ENCODE measurements at regions not wholly inside any gene's neighbourhood (a gene's known extent, or its start where the extent isn't known, plus 50 kb on each side); places are given as distances from the start of the nearest gene placed in this dataset.
"Not testable (repeated sequence)": the region's sequence is repeated elsewhere in the genome, so short reads cannot be mapped to it uniquely, and the experiment has no call there.

GRCh38 chr15:95016511-95017229, 785.3 kb downstream of the MCTP2 start:
- no peak for DNase-seq (ENCODE audit: low read depth)

- DNase-seq (ENCODE audit: low read depth): no peak
These were observed 786.4 kb downstream of the MCTP2 start for GRCh38 chr15:95017666-95018328.

DNA sequence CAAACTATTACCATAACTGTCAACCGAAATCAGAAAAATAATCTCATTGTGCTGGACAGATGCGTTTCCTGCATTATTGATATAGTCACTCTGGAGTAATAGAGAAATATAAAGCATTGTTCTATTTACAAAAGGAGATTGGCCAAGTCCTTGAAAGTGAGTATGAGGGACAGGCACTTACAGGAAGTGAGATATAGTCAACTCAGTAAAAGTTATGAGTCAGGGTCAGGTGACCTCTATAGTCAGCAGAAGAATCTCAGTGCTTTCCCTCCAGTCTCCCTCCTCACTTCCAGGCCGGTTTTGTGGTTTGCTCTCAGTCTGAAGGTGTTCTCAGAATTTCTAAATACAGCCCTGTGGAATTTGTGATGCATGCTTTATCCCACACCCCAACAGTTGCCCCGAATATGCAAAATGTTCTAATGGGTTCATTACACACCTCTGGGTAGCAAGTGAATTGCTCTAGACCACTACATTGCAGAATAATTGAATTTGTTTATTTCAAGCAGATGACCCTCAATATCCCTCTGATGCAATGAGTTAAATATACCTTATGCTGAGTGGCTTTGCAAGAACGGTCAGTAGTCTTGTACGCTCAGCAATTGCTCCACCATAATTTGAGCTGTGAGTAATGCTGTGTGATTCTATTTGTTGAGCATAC, 787.7 kb downstream of the MCTP2 start:
- DNase-seq (ENCODE audit: low read depth): no peak

DNA sequence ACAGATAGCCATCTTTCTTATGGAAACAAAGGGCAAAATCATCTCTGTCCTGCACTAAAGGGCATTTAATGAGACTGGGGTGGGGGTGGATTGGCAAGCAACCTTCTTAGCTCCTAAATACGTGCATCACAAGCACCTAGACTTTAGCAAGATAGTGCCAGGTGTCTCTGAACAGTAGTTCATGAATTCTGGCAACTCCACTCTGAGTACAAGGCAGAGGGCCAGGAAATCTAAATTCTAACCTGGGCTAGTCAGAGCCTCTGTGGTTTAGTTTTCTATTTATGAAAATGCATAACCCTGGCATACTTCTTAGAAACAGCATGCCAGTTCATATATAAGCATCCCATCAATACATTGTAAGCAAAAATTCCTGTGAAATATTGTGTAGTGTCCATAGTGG, 788.5 kb downstream of the MCTP2 start:
- DNase-seq (ENCODE audit: low read depth): no peak

DNA sequence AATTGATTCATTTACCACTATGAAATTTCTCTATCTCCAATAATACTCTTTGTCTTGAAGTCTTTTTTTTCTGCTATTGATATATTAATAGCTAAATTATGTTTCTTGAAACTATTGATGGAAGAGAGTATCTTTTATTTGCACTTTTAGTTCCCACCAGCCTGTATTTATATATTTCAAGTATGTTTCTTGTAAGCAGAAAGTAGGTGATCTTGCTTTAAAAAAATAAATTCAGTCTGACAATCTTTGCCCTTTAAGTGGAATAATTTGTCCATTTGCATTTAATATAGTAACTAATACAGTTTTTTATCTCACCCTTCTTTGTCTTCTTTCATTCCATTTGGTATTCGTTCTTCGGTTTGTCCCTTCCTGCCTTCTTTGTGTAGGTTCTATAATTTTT, 790.5 kb downstream of the MCTP2 start:
- DNase-seq (ENCODE audit: low read depth): no peak

DNA sequence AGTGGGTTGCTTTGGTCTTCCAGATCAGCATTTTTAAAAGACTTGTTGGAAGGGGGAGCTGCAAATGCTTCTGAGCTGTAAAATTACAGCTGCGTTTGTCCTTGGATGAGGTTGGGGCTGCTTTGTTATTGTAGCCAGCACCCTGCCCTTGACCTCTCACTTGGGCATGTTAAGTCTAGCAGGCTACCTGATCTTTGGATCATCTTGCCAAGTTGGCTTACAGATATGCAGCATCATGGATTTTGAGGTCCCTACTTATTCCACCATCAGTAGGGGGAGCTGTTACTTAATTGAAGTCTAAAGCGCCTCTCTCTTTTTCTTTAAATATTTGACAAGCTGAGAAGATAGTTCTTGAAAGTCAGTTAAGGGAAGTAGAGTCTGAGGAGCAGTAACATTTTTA, 793.0 kb downstream of the MCTP2 start:
- DNase-seq (ENCODE audit: low read depth): no peak

GRCh38 chr15:95025924-95026728, 794.8 kb downstream of the MCTP2 start:
- DNase-seq (ENCODE audit: low read depth): no peak

GRCh38 chr15:95027981-95028380, 796.6 kb downstream of the MCTP2 start:
- no peak for DNase-seq (ENCODE audit: low read depth)

DNA sequence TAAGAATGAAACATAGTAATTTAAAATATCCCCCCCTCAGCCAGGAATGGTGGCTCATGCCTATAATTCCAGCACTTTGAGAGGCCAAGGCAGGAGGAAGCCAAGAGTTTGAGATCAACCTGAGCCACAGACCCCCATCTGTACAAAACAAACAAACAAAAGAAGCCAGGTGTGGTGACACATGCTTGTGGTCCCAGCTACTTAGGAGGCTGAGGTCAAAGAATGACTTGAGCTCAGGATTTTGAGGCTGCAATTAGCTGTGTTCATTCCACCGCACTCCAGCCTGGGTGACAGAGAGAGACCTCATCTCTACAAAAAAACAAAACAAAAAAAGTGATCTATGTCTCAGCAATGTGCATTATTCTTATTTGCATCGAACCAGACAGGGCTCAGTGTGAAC, 800.8 kb downstream of the MCTP2 start:
- no peak for DNase-seq (ENCODE audit: low read depth)

DNA sequence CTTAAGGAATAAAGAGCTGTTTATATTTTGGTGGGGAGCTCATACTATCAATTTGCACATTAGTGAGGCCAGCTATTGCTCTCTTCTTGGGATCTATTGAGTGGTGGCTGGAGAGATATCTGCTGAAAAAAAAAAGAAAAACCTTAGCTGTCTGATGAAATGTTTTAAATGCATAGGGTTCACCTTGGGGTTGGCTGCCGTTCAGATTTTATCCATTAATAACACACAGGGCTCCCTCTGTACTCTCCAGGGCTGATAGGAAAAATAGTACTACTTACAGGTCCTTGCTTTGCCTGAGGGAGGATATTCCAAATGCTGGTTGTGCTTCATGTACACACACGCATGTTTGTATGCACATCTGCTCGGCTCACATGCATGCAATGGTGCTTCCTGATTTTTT, 803.7 kb downstream of the MCTP2 start:
- DNase-seq (ENCODE audit: low read depth): no peak

GRCh38 chr15:95041297-95041696, 809.9 kb downstream of the MCTP2 start:
- no peak for DNase-seq (ENCODE audit: low read depth)

GRCh38 chr15:95043236-95043932, 812.0 kb downstream of the MCTP2 start:
- not testable (repeated sequence) for DNase-seq (ENCODE audit: low read depth)

- DNase-seq (ENCODE audit: low read depth): no peak
These were observed 812.6 kb downstream of the MCTP2 start for GRCh38 chr15:95043933-95044313.

- no peak for DNase-seq (ENCODE audit: low read depth)
These were observed 813.5 kb downstream of the MCTP2 start for GRCh38 chr15:95044745-95045417.

DNA sequence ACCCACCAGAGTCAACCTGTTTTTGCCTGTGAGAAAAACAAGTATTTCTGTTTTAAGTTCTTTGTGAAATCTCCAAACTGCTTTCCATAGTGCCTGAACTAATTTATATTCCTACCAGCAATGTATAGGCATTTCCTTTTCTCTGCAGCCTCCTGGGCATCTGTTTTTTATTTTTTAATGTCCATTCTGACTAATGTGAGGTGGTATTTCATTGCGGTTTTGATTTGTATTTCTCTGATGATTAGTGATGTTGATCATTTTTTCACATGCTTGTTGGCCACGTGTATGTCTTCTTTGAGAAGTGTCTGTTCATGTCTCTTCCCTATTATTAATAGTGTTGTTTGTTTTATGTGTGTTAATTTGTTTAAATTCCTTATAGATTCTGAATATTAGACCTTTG, 820.5 kb downstream of the MCTP2 start:
- no peak for DNase-seq (ENCODE audit: low read depth)

GRCh38 chr15:95059346-95059905, 828.1 kb downstream of the MCTP2 start:
- no peak for DNase-seq (ENCODE audit: low read depth)

GRCh38 chr15:95068701-95069521, 837.5 kb downstream of the MCTP2 start:
- no peak for DNase-seq (ENCODE audit: low read depth)

GRCh38 chr15:95075792-95076677, 844.7 kb downstream of the MCTP2 start:
- no peak for DNase-seq (ENCODE audit: low read depth)

DNA sequence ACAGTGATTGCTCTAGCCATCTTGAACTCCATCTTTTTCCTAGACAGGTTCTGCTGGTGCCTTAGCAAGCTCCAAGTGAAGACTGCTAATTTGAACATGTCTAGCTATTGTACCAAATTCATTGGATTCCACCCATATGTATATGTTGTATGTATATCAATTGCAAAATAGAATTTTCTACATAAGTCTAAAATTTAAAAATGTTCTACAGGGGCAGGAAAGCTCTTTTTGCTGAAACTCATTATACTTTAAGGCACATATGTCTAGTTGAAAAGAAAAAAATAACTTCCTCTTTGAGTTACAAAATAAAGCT, 845.3 kb downstream of the MCTP2 start:
- DNase-seq (ENCODE audit: low read depth): no peak
